H9 (cell line): ENCODE measurements at regions not wholly inside any gene's neighbourhood (a gene's known extent, or its start where the extent isn't known, plus 50 kb on each side); places are given as distances from the start of the nearest gene placed in this dataset.

Experiments used
- DNase-seq: peaks from one replicate; pipeline ENCODE4 v3.0.0-alpha.2; 2017
- H2AFZ ChIP-seq: one replicate; pipeline ENCODE4 v1.6.1; 2013; ENCODE audit warnings: mild to moderate bottlenecking, low read length, control low read depth, moderate library complexity
- H2AK5ac ChIP-seq: 2 replicates; pipeline ENCODE4 v1.6.1; 2013; ENCODE audit warnings: low read length, control low read depth, mixed read lengths; ENCODE audit not compliant: insufficient read length
- H2BK120ac ChIP-seq: one replicate; pipeline ENCODE4 v1.6.1; 2013; ENCODE audit warnings: low read depth, mild to moderate bottlenecking, low read length, control low read depth, inconsistent platforms; ENCODE audit not compliant: poor library complexity, severe bottlenecking
- H2BK12ac ChIP-seq: 2 replicates; pipeline ENCODE4 v1.6.1; 2013; ENCODE audit warnings: low read length, control low read depth, mixed read lengths, low read depth; ENCODE audit not compliant: insufficient read length
- H2BK15ac ChIP-seq: 2 replicates; pipeline ENCODE4 v1.6.1; 2013; ENCODE audit warnings: low read depth, low read length, control low read depth
- H2BK20ac ChIP-seq: one replicate; pipeline ENCODE4 v1.6.1; 2013; ENCODE audit warnings: low read depth, mild to moderate bottlenecking, low read length, control low read depth, inconsistent platforms; ENCODE audit not compliant: poor library complexity, severe bottlenecking
- H2BK5ac ChIP-seq: 2 replicates; pipeline ENCODE4 v1.6.1; 2013; ENCODE audit warnings: low read length, control low read depth, mixed read lengths; ENCODE audit not compliant: insufficient read length
- H3K14ac ChIP-seq: 2 replicates; pipeline ENCODE4 v1.6.1; 2013; ENCODE audit warnings: low read length, control low read depth; ENCODE audit not compliant: insufficient read depth
- H3K18ac ChIP-seq: 2 replicates; pipeline ENCODE4 v1.6.1; 2013; ENCODE audit warnings: low read depth, mild to moderate bottlenecking, mixed read lengths, low read length, control low read depth; ENCODE audit not compliant: insufficient read length
- H3K23ac ChIP-seq: 2 replicates; pipeline ENCODE4 v1.6.1; 2013; ENCODE audit warnings: low read length, control low read depth, mixed read lengths, low read depth; ENCODE audit not compliant: insufficient read length
- H3K23me2 ChIP-seq: 2 replicates; pipeline ENCODE4 v1.6.1; 2013; ENCODE audit warnings: low read depth, mild to moderate bottlenecking, mixed read lengths, low read length, control low read depth; ENCODE audit not compliant: insufficient read length, poor library complexity, severe bottlenecking
- H3K27ac ChIP-seq: 2 replicates; pipeline ENCODE4 v1.5.1; 2013; ENCODE audit warnings: low read length, control low read depth, mixed read lengths, low read depth; ENCODE audit not compliant: insufficient read length
- H3K27me3 ChIP-seq: 2 replicates; pipeline ENCODE4 v1.6.1; 2013; ENCODE audit warnings: low read length, control low read depth, inconsistent platforms; ENCODE audit not compliant: insufficient read depth
- H3K4ac ChIP-seq: 2 replicates; pipeline ENCODE4 v1.6.1; 2013; ENCODE audit warnings: low read depth, mild to moderate bottlenecking, control low read depth, inconsistent platforms, low read length, moderate library complexity
- H3K4me1 ChIP-seq: 2 replicates; pipeline ENCODE4 v1.6.1; 2013; ENCODE audit warnings: low read length, control low read depth, inconsistent platforms; ENCODE audit not compliant: insufficient read depth
- H3K4me2 ChIP-seq: 2 replicates; pipeline ENCODE4 v1.6.1; 2013; ENCODE audit warnings: low read length, control low read depth, mixed read lengths; ENCODE audit not compliant: insufficient read length, insufficient read depth
- H3K56ac ChIP-seq: 2 replicates; pipeline ENCODE4 v1.6.1; 2013; ENCODE audit warnings: low read depth, mild to moderate bottlenecking, mixed read lengths, low read length, control low read depth; ENCODE audit not compliant: insufficient read length
- H3K79me1 ChIP-seq: 2 replicates; pipeline ENCODE4 v1.6.1; 2013; ENCODE audit warnings: low read depth, mild to moderate bottlenecking, moderate library complexity, low read length, control low read depth, inconsistent platforms; ENCODE audit not compliant: insufficient read depth, poor library complexity, severe bottlenecking
- H3K79me2 ChIP-seq: 2 replicates; pipeline ENCODE4 v1.6.1; 2013; ENCODE audit warnings: low read length, control low read depth, inconsistent platforms; ENCODE audit not compliant: insufficient read depth
- H3K9ac ChIP-seq: 2 replicates; pipeline ENCODE4 v1.6.1; 2013; ENCODE audit warnings: low read length, control low read depth, mixed read lengths; ENCODE audit not compliant: insufficient read length; ENCODE audit errors: extremely low read depth
- H3K9me3 ChIP-seq: one replicate; pipeline ENCODE4 v1.6.1; 2013; ENCODE audit warnings: low read depth, low read length, inconsistent platforms; ENCODE audit not compliant: control insufficient read depth
- H3T11ph ChIP-seq: one replicate; pipeline ENCODE4 v1.6.1; 2013; ENCODE audit warnings: mild to moderate bottlenecking, low read length, control low read depth, inconsistent platforms
- H4K20me1 ChIP-seq: one replicate; pipeline ENCODE4 v1.6.1; 2013; ENCODE audit not compliant: control insufficient read depth, insufficient read length, insufficient read depth
- H4K5ac ChIP-seq: 2 replicates; pipeline ENCODE4 v1.6.1; 2013; ENCODE audit warnings: low read depth, mild to moderate bottlenecking, mixed read lengths, low read length, control low read depth; ENCODE audit not compliant: insufficient read length
- H4K8ac ChIP-seq: replicated peaks from 2 replicates; pipeline ENCODE4 v1.6.1; 2013; ENCODE audit warnings: low read length, control low read depth, mixed read lengths, low read depth; ENCODE audit not compliant: insufficient read length
- H4K91ac ChIP-seq: 2 replicates; pipeline ENCODE4 v1.6.1; 2013; ENCODE audit warnings: low read depth, mild to moderate bottlenecking, moderate library complexity, mixed read lengths, low read length, control low read depth; ENCODE audit not compliant: insufficient read length
- H3K27ac Mint-ChIP-seq, 3 experiments: 2 replicates in 2 of 3; 3 replicates in 1 of 3; pipeline ENCODE4 v1.8.0; 2020 to 2021; ENCODE audit warnings: mixed read lengths in 3 of 3, mild to moderate bottlenecking in 1 of 3, moderate library complexity in 1 of 3
- H3K27me3 Mint-ChIP-seq: 2 replicates; pipeline ENCODE4 v1.8.0; 2021; ENCODE audit warnings: low read depth, mild to moderate bottlenecking, moderate library complexity, mixed read lengths
- H3K36me3 Mint-ChIP-seq, 3 experiments: 2 replicates in 2 of 3; 3 replicates in 1 of 3; pipeline ENCODE4 v1.8.0; 2020 to 2021; ENCODE audit warnings: low read depth in 3 of 3, mixed read lengths in 3 of 3; ENCODE audit not compliant: insufficient read depth in 1 of 3
- H3K4me1 Mint-ChIP-seq, 2 experiments: 2 replicates each; pipeline ENCODE4 v1.8.0; 2020; ENCODE audit warnings: mixed read lengths in 2 of 2
- H3K4me3 Mint-ChIP-seq, 2 experiments: 2 replicates in 1 of 2; 3 replicates in 1 of 2; pipeline ENCODE4 v1.8.0; 2020 to 2021; ENCODE audit warnings: mild to moderate bottlenecking in 2 of 2, mixed read lengths in 2 of 2, moderate library complexity in 1 of 2
- H3K9me3 Mint-ChIP-seq, 2 experiments: 2 replicates in 1 of 2; 3 replicates in 1 of 2; pipeline ENCODE4 v1.8.0; 2020; ENCODE audit warnings: mild to moderate bottlenecking in 2 of 2, mixed read lengths in 2 of 2, moderate library complexity in 1 of 2
- WGBS: extraction: QIAGEN DNeasy Blood & Tissue Kit; methylation state at CpG from one replicate; pipeline ENCODE4 v1.1.7; 2013; ENCODE audit warnings: missing lambda C conversion rate, low lambda C conversion rate, mixed read lengths; ENCODE audit not compliant: insufficient read length; ENCODE audit errors: extremely low coverage; 5-methylcytosine and 5-hydroxymethylcytosine counted together
- TF ChIP-seq, protein P1 (sequence below): fragments of 200-600 bp; sonication (generic); conservative IDR thresholded peaks from 3 replicates; pipeline ENCODE4 v1.8.0; 2021; ENCODE audit warnings: antibody characterized with exemption, mild to moderate bottlenecking

DNA sequence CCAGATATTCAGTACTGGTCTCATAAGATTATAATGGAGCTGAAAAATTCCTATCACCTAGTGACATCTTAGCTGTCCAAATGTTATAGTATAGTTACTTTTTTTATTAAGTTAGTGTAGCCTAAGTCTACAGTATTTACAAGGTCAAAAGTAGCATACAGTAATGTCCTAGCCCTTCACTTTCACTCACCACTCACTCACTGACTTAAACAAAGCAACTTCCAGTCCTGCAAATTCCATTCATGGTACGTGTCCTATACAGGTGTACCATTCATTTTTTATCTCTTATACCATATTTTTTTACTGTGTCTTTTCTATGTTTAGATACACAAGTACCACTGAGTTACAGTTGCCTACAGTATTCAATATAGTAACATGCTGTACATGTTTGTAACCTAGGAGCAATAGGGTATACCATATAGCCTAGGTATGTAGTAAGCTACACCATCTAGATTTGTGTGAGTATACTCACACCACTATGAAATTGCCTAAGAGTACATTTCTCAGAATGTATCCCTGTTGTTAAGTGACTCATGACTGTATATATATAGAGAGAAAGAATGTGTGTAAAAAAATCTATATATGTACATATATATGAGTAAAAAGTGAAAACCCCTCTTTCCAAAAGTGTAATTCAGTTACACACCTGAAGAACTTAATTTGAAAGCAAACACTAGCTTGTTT is 234.8 kb upstream of the WWC1 start:
- Histone ChIP-seq H3T11ph (no peak overlapping the region), H3K4me2 (no peak overlapping the region), H3K79me1 (no peaks in the 10 kb centered on the region), H4K91ac (no peak overlapping the region), H2BK20ac (no peak overlapping the region), H3K9ac (no peak overlapping the region), H2AK5ac (no peak overlapping the region), H2BK12ac (no peak overlapping the region), H3K4me1 (no peaks in the 10 kb centered on the region), H2BK15ac (no peak overlapping the region), H3K23me2 (no peaks in the 10 kb centered on the region), H3K79me2 (no peaks in the 10 kb centered on the region), H3K56ac (no peak overlapping the region), H3K14ac (no peak overlapping the region), H3K18ac (no peak overlapping the region), H3K27me3 (no peaks in the 10 kb centered on the region), H2BK120ac (no peak overlapping the region), H3K4ac (no peak overlapping the region), H2BK5ac (no peak overlapping the region), H2AFZ (no peak overlapping the region), H3K27ac (no peak overlapping the region), H4K5ac (no peak overlapping the region), H4K8ac (no peak overlapping the region), H3K23ac (no peak overlapping the region), H4K20me1 (no peaks in the 10 kb centered on the region), H3K9me3 (peaks cover 8% of the 10 kb centered on the region)
- Mint-ChIP-seq H3K4me1 (no peaks in the 10 kb centered on the region), H3K27ac (no peak overlapping the region), H3K36me3 (peaks cover 12 to 18% (median 13%) of the 10 kb centered on the region in 3 experiments), H3K27me3 (no peaks in the 10 kb centered on the region), H3K4me3 (no peak overlapping the region), H3K9me3 (peaks cover 16 to 19% of the 10 kb centered on the region in 2 experiments)
- no CpG with 5 or more reads among the region's 1 CpG for WGBS
- DNase-seq, result no peak
- TF ChIP-seq, protein P1, sequence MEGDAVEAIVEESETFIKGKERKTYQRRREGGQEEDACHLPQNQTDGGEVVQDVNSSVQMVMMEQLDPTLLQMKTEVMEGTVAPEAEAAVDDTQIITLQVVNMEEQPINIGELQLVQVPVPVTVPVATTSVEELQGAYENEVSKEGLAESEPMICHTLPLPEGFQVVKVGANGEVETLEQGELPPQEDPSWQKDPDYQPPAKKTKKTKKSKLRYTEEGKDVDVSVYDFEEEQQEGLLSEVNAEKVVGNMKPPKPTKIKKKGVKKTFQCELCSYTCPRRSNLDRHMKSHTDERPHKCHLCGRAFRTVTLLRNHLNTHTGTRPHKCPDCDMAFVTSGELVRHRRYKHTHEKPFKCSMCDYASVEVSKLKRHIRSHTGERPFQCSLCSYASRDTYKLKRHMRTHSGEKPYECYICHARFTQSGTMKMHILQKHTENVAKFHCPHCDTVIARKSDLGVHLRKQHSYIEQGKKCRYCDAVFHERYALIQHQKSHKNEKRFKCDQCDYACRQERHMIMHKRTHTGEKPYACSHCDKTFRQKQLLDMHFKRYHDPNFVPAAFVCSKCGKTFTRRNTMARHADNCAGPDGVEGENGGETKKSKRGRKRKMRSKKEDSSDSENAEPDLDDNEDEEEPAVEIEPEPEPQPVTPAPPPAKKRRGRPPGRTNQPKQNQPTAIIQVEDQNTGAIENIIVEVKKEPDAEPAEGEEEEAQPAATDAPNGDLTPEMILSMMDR, result no peak
